A172 (cell line): ENCODE measurements at regions not wholly inside any gene's neighbourhood (a gene's known extent, or its start where the extent isn't known, plus 50 kb on each side); places are given as distances from the start of the nearest gene placed in this dataset.
"Not testable (repeated sequence)": the region's sequence is repeated elsewhere in the genome, so short reads cannot be mapped to it uniquely, and the experiment has no call there.

Experiments used
- DNase-seq: peaks from one replicate; pipeline ENCODE4 v3.0.0-alpha.2; 2015; ENCODE audit warnings: low spot score

GRCh38 chr7:55702831-55703230, 130.5 kb upstream of the VOPP1 start:
- not testable (repeated sequence) for DNase-seq

DNA sequence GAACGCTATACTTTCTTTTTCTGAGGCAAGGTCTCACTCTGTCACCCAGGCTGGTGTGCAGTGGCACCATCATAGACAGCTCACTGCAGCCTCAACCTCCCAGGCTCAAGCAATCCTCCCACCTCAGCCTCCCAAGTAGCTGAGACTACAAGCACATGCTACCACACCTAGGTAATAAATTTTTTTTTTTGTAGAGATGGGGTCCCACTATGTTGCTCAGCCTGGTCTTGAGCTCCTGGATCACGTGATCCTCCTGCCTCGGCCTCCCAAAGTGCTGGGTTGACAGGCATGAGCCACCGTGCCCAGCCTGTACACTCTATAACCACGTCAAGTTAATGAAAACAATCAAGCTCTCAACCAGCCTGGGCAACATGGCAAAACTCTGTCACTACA, 127.1 kb upstream of the VOPP1 start:
- not testable (repeated sequence) for DNase-seq

DNA sequence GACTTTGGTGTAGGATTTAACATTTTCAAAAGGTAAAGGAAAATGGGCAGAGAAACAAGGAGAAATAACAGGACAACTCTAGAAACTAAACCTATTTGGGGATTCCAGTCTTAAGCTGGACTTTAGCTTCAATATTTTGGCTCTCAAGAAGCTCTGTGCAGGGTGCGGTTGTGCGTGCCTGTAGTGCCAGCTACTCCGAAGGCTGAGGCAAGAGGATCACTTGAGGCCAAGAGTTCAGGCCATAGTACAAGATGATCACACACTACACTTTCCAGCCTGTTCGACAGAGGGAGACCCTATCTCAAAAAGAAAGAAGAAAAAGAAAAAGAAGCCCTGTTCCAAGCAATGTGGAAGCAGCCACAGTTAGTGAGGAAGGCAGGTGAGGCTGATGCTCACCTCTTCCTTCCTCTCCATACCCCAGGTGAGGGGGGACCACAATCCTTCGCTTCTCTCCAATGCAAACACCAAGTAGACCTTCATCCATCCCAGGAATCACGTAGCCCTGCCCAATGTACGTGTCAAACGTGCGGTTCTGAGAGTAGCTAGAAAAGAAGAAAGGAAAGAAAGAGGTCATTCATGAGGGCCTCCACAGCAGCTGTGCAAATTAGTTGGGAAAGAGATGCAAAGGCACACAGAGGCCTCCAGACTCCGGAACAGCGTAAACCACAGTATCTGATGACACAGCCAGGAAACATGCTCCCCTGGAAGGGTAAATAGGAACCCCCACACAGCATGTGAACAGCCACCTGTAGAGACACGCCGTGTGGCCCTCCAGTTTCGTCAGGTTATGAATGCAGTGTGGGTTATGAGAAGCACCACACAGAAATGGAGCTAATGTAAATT, 126.5 kb upstream of the VOPP1 start:
- peak; percentile 81 for DNase-seq

- DNase-seq: peak; percentile 68
These were observed 123.8 kb upstream of the VOPP1 start for GRCh38 chr7:55695893-55696701.

DNA sequence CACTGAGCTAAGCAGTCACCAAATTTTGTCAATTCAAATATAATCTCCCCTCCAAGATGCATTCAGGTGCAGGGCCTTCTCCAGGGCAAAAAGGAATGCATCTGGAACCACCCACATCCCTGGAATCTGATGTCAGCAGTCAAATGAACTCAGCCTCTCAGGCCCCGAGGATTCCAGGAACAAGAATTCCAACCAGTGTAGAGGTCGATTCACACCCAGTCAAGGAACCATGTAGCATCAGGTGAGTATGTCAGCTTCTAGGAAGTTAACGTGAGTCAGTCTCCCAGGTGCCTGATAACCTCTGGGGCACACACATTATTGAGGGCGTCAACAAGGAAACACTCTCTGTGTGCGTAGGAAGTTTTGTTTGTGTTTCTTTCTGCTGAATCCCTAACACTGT, 122.2 kb upstream of the VOPP1 start:
- DNase-seq: not testable (repeated sequence)

DNA sequence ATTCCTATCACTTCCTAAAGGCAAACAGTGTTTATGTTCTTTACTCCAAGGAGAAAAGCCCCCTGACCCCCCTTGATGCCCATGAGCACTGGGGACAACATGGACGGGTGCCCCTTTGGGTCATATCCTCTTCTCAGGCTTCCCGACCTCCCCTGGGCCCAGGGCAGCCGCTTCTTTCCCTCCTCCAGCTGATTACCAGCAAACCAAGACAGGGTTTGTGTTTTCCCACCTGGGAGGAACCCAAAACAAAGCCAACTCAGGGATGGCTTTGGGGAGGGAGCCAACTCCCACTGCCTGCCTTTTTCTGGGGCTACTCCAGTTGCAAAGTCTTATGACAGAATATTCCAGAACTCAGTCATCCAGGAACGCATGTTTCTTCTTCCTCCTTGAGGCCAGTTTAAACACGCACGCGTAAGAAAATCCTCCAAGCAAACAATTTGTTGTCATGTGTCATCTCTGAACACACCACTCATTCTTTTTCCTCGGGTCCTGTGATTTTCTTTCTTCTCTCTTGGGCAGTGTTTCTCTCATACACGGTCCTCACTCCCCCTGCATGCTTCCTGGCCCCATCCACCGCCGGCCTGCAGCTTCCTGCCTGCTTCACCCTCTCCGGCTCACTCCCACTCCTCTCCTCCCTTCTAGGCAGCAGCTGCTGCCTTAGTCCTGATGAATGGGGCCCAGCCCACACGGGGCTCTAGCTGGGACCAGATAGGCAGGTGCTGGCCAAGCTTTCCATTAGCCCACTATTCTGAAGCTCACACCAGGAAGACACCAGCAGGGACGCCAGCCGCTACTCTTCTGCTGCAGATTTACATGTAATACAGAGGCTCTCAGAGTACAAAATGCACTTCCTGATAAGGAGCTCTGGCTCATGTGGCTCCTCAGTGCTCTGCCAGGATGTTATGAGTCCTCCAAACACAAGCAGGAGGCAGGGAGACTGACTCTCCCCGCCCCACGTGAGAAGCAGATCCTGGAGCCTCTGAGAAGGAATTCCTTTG, 116.7 kb upstream of the VOPP1 start:
- peak; percentile 35 for DNase-seq

DNA sequence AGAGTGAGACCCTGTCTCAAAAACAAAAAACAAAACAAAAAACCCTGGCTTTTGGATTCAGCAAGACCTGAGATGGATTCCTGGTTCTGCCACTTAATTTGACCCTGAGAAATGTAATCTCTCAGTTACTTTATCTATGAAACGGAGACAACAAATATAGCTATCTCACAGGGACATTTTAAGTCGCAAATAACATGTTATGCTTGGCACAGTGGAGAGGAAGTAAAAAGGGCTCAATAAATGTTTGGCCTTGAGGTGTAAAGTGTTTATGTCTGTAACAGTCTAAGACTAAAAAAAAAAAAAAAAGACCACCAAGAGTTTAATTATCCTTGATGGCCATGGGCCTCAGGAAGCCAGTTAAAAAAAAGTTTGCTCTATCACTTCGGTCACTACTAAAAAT, 116.0 kb upstream of the VOPP1 start:
- not testable (repeated sequence) for DNase-seq

DNA sequence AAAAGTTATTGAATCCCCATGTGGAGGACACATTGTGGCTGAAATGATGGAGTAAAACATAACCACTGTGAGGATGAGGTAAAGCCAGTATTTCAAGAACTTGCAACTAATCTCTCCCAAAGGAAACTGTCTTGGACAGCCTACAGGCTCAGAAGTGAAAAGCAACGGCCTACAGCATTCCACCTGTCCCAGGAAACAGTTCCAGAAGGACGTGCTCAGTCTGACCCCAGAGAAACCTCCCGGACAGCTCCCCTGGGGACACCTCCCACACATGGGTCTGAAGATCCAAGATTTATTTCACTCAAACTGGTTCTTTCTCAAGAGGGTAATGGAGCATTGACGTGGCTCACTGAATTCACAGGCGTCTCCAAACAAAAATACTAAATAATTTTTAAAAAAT, 115.0 kb upstream of the VOPP1 start:
- DNase-seq: not testable (repeated sequence)

DNA sequence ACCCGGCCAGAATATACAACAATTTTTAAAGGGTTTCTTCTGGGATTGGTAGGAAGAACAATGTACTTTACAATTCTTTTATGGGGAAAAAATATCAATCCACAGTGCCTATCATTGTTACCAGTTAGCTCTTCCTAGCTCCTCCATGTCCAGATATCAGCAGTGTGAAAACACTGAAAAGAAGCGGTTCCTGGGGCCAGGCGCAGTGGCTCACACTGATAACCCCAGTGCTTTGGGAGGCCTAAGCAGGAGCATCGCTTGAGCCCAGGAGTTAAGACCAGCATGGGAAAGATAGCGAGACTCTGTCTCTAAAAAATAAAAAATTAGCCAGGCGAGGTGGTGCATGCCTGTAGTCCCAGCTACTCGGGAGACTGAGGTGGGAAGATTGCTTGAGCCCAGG, 114.5 kb upstream of the VOPP1 start:
- DNase-seq: not testable (repeated sequence)

- not testable (repeated sequence) for DNase-seq
These were observed 111.2 kb upstream of the VOPP1 start for GRCh38 chr7:55683501-55683900.

DNA sequence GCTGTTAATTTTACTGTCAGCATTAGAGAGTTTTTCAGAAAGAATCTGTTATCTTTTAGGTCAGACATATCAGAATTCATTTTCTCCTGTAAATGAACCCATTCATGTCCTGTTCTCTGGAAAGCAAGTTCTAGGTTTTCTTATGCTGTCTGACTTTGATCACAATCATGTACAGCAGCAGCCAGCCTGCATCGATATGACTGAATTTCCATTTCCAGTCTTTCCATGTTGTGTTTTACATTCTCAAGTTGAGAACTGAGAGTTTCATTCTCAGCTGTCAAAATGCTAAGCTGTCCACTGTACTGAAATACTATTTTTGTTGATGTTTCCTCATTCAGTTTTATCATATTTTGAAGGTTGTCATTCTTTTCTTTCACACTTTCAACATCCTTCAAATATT, 103.3 kb upstream of the VOPP1 start:
- DNase-seq: not testable (repeated sequence)

GRCh38 chr7:55673525-55673924, 101.2 kb upstream of the VOPP1 start:
- not testable (repeated sequence) for DNase-seq

DNA sequence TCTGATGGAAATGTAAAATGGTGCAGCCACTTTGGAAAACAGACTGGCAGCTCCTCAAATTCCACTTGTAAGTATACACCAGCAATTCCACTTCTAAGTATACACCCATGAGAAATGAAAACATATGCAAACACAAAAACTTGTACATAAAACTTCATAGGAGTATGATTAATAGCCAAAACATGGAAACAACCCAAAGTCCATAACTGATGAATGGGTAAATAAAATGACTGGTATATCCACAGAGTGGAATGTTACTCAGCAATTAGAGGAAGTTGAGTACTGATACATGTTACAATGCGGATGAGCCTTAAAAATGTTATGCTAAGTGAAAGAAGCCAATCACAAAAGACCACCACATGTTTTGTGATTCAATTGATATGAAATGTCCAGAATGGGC, 99.8 kb upstream of the VOPP1 start:
- not testable (repeated sequence) for DNase-seq

GRCh38 chr7:55657654-55658053, 85.4 kb upstream of the VOPP1 start:
- DNase-seq: no peak

DNA sequence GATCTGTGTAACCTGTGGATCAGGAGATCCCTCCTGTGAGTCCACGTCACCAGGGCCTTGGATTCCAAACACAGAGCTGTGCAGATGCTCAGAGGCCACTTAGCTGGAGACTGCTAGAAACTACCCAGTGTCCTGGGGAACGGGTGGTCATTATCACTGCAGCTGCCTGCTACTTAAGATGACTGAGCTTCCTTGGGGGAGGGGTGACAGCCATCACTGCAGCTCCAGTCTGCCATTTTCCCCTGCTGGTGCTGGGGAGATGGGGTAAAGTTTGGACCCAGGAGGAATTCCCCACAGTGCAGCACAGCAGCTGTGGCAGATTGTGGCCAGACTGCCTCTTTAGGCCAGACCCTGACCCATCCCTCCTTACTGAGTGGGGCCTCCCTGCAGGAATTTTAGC, 78.8 kb upstream of the VOPP1 start:
- no peak for DNase-seq

- no peak for DNase-seq
These were observed 76.9 kb upstream of the VOPP1 start for GRCh38 chr7:55649238-55649637.

- DNase-seq: no peak
These were observed 72.3 kb upstream of the VOPP1 start for GRCh38 chr7:55644567-55644966.

DNA sequence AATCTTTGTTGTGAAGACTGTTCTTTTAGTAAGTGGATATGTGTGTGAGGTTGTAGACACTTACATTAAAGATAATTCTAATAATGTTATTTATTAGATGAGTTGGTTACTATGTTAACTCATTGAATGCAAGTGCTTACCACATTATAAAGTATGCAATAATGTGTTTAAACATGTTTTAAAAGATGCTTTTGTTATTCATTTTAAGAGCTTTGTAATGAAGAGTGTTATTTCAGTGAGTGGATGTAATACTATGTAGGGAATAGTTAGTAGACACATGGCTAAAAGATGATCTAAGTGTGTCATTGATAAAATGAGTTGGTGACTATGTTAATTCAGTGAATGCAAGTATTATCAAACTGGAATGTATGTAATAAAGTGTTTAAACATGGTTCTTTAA, 70.0 kb upstream of the VOPP1 start:
- no peak for DNase-seq

DNA sequence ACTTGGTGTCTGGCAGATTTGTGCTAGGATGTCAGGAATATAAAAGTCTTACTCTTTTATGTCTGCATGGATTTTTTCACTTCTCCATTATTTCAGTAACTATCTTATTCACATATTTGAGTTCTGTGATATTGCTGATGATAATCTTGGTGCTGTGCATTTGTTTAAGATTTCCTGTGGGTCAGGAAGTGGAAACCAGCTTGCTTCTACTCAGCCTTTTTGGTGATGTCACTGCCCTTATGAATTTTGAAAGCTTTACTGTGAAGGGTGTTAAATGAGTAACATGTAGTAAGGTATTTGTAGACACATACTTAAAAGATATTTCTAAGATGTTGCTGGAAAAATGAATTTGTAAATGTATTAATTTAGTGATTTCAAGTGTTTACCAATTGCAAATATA, 69.5 kb upstream of the VOPP1 start:
- no peak for DNase-seq

DNA sequence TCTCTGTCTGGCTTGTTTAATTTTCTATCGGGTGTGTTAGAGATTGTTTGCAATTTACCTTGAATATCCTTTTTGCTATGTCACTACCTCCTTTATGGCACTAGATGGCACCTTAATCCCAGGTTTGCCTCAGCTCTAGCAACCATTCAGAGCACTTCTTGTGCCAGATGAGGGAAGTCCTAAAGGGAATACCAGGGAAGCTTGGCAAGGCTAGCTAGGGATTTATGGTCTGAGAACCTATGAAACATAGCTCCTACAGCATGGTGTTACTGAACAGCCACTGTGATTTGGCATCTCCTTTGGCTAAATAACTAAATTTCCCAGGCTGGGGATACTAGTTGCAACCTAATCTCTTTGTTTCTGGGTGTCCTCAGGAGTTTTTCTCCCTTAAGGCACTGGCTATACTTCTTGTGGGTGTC, 69.0 kb upstream of the VOPP1 start:
- DNase-seq: peak; percentile 84

GRCh38 chr7:55639640-55640039, 67.3 kb upstream of the VOPP1 start:
- DNase-seq: no peak
